NCI-H2107 treated with DMSO at 0.1 percent for 48 hours (cell line): ENCODE measurements at regions not wholly inside any gene's neighbourhood (a gene's known extent, or its start where the extent isn't known, plus 50 kb on each side); places are given as distances from the start of the nearest gene placed in this dataset.
"Not testable (repeated sequence)": the region's sequence is repeated elsewhere in the genome, so short reads cannot be mapped to it uniquely, and the experiment has no call there.

Source experiments
- DNase-seq: peaks from one replicate; lab custom pipeline; 2025; ENCODE audit not compliant: unreplicated experiment; lab: John Stamatoyannopoulos, UW

DNA sequence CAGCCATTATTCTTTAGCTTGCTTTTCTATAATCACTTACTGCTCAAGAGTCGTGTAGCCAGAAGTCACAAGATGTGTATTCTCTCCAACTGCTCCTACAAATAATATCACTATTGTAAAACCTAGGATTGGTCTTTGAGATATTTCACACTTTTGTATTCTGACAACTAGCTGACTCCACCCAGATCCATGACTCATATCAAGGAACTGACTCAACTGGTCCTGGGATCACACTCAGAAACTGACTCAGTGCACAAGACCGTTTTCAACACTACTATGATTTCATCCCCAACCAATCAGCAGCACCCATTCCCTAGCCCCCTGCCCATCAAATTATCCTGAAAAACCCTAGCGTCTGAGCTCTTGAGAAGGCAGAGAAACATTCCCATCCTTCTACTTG lies 56.5 kb upstream of the ORC5 start:
- DNase-seq: no peak

DNA sequence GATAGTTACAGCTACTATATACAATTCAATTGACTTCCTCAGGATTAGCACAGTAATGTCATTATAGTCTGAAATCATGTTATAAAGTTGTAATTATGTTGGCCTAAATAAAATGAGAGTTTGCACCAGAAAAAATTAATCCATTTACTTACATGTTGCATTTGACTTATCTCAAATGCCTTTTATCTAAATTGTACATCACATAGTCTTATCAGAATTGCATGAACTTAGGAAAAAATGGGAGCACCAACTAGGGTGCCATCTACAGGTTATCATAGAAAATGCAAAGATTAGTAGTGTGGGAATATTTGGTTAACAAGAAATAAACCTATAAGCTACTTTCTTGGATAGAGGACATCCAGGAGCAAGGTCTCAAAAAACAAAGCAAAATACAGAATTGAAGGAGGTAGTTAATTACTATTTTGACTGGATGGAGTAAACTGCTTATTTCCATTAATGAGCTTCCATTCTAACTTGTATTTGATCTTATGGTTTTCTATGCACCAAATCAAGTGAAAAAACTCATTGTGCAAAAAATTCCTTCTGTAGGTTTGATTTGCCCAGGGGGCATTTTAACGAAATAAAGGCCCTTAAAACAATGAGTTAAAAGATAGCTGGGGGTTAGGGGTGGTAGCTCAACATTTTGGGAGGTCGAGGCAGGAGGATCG lies 60.0 kb upstream of the ORC5 start:
- DNase-seq: peak; percentile 6

DNA sequence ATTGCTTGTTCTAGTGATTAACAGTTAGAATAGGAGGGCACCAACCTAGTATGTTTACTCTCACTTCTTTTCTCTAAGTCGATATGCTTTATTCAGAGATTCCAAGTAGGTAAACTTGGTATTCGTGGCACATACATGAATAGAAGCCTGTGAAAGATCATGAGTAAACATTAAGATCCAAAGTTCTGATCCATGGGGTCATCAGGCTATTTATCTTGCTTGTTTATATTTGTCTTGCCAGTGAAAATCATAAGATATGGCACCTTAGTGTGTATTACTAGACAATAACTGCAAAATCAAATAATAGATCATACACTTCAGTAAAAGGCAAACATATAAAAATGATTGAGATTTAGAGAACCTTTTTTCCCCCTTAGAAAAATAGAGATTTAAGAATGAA lies 56.5 kb upstream of the LHFPL3 start:
- DNase-seq: no peak

DNA sequence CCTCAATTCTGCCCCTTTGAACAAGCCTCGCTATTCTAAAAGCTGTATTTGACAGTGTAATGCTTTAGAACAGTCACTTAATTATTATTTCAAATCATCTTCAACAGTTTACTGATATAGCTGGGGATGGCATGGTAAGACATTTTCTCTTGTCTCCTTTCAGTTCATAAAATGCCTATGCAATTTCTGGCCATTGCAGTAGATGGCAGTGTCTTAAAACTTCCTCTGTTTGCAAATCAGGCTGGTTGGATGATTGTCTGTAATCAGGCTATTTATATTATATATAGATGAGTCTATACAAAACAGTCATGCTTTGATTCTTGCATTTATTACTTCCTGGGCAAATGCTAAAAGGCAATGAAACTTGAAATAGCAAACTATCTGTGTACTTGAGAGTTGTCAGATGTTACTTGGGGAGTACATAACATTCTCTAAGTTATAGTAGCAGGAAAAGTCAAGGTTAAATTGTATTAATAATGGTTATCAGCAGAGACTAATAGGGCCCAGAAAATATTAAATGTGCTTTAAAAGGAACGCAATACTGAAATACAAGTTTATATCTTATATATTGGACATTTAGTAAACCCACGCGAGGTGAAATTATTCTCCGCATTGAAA lies 55.5 kb upstream of the LHFPL3 start:
- DNase-seq: peak; percentile 24

DNA sequence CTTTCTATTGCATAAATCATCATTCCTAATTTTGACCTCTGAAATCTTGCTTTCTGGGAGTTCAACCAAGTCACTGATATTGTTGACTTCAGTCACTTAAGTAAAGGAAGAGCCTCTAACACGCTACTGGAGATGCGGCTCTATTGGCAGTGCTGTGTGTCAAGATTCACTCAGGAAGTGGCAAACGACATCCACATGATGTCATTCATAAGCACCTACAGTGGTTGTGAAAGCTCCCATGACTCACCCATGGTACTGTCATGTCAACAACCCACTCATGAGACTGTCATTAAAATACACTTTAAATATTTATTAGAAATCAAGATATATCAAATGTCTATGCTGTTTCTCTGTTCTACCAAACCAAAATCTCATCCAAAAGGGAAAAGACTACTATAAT lies 52.5 kb upstream of the LHFPL3 start:
- no peak for DNase-seq

DNA sequence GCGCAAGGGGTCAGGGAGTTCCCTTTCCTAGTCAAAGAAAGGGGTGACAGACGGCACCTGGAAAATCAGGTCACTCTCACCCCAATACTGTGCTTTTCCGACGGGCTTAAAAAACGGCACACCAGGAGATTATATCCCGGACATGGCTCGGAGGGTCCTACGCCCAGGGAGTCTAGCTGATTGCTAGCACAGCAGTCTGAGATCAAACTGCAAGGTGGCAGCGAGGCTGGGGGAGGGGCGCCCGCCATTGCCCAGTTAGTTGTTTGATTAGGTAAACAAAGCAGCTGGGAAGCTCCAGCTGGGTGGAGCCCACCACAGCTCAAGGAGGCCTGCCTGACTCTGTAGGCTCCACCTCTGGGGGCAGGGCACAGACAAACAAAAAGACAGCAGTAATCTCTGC lies 51.7 kb upstream of the LHFPL3 start:
- not testable (repeated sequence) for DNase-seq
